HG03039 (cell line): ENCODE measurements at regions not wholly inside any gene's neighbourhood (a gene's known extent, or its start where the extent isn't known, plus 50 kb on each side); places are given as distances from the start of the nearest gene placed in this dataset.

Experiments
- ATAC-seq: cut with Tn5 transposase; IDR thresholded peaks from one replicate; pipeline ENCODE4 v1.9.1; 2021; ENCODE audit warnings: mild to moderate bottlenecking, moderate library complexity; ENCODE audit not compliant: unreplicated experiment

- ATAC-seq = no peak
Observed at GRCh38 chr12:24233519-24234246, 284.2 kb upstream of the SOX5 start.

GRCh38 chr12:24232531-24232930 is 283.1 kb upstream of the SOX5 start:
- no peak for ATAC-seq

- no peak for ATAC-seq
Observed at GRCh38 chr12:24231298-24231697, 281.8 kb upstream of the SOX5 start.

DNA sequence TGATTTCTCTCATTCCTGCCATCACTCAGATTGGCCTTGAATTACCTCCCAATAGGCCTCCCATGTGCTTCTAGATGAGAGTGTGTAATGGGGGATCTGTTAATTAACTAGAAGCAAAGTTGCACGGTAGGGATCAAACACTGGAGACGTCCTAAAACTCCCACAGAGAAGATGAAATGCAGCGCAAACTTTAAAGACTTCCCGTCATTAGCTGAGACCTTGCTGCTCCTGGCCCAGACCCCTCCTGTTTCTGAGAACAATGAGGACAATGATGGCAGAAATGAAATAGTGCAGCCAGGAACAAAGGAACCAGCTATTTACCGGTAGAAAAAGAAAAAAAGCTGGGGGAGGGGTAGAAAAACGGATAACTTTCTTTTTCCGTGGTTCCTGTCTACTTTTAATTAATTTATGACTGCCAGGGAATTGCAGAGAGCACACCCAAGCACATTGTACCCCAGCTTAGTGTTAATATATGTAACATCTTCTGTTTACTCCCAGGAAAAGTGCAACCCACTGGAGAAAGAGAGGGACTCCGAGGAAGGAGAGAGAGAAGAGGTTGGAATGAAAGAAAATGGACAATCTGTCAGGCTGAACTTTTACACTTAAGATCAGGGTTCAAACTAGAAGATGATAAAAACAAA is 280.7 kb upstream of the SOX5 start:
- no peak for ATAC-seq

DNA sequence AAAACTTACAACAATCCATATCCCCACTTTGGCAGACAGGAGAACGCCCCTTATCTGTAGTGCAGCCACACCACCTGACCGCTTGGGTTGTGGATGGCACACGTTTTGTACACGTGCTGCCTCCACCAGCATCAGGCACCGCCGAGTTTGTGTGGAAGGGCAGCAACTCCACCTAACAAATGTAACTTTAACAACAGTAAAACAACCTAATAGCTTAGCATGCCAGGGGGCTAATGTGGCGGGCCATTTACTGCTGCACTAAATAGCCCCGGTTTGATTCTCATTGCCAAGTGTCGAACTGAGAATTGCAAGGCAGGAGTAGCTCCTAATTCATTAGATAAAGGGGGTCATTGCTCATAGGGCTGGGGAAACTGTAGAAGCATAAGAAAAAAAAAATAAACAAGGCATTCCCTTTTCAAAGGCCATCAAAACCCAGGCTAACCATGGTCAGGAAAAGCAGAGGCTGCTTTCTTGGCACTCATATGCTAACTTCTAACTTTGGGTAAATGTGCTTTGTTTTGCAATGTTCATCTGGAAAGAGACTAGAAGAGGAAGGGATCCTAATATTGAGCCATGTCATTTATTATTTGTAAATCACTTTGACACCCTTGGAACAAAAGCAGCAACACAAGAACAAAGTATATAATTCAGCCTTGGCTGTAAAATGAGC is 279.7 kb upstream of the SOX5 start:
- no peak for ATAC-seq

GRCh38 chr12:24228371-24228770 is 278.9 kb upstream of the SOX5 start:
- ATAC-seq = no peak

DNA sequence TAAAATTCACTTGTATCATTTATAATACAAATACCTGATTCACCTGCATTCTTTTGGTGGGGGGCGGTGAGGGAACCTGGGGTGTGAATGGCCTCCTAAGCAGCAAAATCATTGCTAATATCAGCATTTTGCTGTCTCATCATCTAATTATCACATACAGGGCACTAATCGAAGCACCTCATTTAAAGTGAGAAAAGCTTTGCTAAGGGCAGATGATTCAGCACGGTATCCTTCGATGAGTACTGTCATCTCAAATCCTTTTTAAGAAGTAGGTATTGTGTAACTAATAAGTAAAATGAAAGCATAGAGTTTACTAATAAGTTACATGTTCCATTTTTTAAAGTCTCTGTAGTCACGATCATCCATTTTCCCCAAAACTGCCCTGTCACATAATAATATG is 278.1 kb upstream of the SOX5 start:
- no peak for ATAC-seq

DNA sequence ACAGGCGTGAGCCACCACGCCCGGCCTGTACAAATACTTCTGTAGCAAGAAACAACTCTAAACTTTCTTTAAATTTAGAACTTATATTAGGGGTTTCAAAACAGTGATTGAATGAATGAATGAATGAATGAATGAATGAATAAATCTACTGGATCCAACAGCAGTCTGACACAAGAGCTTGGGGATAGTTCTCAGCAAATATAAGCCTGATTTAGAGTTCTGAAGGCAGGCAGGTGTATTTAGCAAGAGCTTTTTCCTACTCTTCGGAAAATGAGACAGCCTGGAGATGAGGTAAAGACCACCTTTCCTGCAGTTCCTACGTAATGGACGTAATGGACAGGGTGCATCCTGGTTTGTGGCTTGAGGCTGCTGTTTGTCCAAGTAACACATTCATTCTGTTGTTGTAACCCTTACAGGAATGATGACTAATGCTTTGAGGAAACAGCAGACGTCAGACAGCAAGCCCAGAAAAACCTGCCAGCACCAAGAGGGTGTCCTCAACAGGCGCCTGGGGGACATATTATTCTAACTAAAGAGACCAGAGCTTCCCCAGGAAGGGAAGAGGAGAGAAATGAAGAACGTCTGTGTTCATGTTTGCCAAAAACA is 277.4 kb upstream of the SOX5 start:
- no peak for ATAC-seq

DNA sequence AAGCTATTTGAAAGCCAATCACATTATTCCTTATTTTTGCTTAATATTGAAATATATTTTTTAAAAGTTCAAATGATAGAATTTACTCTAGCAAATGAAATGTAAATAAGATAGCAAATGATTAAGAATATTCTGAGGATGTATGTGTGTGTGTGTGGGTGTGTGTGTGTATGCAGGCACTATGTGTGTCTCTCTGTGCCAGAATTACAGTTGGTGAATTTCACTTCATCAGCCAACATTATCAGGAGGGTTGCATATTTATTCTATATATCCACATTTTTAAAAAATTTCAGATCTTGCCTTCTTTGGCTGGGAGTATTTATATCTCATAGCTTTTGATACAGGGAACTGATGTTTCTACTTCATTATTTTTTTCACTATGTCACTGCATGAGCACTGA is 274.9 kb upstream of the SOX5 start:
- ATAC-seq = no peak

- ATAC-seq = no peak
Observed at GRCh38 chr12:24223926-24224325, 274.5 kb upstream of the SOX5 start.

- ATAC-seq = no peak
Observed at GRCh38 chr12:24222968-24223367, 273.5 kb upstream of the SOX5 start.

- no peak for ATAC-seq
Observed at GRCh38 chr12:24212496-24212895, 263.0 kb upstream of the SOX5 start.

GRCh38 chr12:24206621-24207020 is 257.2 kb upstream of the SOX5 start:
- no peak for ATAC-seq

DNA sequence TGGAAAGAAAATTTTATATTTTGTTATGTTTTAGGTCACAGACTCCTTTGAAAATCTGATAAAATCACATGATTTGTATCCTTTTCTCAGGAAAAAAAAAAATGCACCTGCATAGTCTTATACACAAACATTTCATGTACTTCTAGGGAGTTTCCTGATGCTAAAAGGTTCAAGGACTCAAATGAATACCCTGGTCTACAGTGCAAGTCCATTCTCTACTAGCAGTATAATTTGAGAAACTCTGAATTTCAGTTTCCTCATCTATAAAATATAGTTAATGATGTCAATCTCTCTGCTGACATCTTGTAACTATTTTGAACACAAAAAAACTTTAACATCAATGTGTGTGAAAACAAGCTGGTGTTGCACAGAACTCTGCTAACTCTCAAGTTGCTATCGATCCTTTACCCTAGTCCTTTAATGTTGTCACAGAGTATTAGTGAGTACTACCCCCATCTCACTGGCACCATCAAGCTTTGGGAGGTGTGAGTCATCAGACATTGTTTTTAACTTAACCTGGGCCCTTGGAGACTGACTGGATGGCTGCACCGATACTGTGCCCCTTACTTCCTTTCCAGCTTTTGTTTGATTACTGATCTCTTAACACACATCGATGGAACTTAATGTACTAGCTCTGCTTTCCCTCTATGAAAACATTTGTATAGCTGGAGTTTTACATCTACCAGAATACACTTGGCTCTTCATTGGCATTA is 251.9 kb upstream of the SOX5 start:
- no peak for ATAC-seq

DNA sequence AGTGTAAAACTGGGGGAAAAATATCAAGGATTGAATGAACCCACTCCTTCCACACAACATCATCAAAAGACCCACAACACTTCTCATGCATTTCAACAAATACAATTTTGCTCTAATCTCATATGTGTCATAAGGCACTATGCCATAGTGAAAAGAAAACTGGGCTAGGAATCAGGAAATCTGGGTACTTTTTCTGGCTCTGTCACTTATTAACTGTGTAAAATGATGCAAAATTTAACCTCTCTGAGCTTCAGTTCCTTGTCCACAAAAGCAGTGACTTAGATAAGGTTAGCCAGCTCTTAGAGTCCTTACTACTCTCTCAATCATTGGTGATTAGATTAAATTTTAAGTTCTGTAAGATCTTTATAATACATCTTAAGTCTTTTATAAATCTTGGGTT is 250.5 kb upstream of the SOX5 start:
- ATAC-seq = no peak

- no peak for ATAC-seq
Observed at GRCh38 chr12:24198936-24199671, 249.6 kb upstream of the SOX5 start.

- ATAC-seq = no peak
Observed at GRCh38 chr12:24198070-24198469, 248.6 kb upstream of the SOX5 start.

DNA sequence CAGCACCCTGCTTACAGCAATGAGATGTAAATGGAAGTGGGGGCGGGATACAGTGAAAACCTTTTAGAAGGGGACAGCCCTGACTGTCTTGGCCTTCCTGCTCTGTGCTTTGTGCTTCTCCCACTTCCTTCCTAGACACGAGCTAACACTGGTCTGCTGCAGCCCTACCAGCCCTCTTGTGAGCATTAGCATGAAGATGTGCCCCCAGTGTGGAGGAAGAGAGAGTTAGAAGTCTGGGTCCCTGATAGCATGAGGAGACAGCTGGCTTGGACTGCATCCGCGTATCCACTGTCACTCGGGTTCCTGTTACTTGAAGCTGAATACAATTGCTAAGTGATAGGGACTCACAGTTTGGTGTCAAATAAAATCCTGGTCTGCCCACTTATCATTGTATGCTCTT is 248.1 kb upstream of the SOX5 start:
- no peak for ATAC-seq

DNA sequence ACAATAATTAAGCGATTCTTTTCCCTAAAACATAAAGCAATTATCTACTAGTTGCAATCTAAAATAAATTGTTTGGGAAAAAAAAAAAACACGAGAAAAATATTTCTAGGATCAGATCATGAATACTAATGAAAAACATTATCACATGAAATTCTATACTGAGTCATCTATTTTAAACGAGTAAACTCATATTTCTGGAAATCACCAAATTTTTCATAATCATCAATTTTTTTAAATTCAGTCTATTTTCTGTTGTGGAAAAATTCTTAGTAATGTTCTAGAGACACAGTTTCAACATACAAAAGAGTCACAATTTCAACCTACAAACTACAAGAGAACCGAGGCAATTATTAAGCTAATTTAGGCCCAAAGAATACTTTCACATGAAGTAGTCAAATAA is 245.6 kb upstream of the SOX5 start:
- no peak for ATAC-seq

DNA sequence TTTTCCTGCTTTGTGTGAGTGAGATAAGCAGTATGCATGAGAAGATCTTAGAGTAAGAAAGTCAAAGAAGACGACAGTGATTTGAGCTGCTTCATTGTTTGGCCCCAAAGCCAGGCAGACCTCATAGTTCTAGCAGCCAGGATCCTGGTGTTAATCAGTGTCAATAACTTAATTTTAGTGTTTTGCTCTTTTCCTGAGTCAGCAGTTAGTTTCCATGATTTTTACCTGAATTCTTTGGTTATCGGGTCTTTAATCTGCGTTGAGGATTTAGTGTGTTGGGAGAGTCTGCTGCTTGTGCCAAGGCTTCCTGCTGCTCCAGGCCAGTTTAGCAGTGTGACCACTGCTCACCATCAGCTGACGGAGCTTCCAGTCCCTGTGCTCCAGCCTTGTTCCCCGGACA is 241.6 kb upstream of the SOX5 start:
- no peak for ATAC-seq

DNA sequence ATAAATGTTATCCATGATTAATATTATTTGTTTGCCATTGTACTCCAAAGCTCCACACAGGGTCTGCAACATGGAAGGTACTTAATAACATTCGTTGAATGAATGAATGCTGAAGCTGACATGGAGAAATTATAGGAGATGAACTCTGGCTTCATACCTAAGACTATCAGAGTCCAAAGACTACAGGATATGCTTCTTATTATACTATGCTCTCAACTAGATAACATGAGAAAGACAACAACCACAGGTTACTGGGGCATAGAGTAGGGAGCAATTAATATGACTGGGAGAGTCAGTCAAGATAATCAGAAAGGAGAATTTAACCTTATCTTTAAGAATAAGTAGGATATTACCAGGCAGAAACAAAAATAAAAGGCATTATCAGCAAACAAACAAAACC is 236.3 kb upstream of the SOX5 start:
- ATAC-seq = no peak
